ENCODE measurements at regions not wholly inside any gene's neighbourhood (a gene's known extent, or its start where the extent isn't known, plus 50 kb on each side); places are given as distances from the start of the nearest gene placed in this dataset.

GRCh38 chr6:94251878-94252277 is 832.5 kb upstream of the EPHA7 start:
- TF ChIP-seq, protein P1, sequence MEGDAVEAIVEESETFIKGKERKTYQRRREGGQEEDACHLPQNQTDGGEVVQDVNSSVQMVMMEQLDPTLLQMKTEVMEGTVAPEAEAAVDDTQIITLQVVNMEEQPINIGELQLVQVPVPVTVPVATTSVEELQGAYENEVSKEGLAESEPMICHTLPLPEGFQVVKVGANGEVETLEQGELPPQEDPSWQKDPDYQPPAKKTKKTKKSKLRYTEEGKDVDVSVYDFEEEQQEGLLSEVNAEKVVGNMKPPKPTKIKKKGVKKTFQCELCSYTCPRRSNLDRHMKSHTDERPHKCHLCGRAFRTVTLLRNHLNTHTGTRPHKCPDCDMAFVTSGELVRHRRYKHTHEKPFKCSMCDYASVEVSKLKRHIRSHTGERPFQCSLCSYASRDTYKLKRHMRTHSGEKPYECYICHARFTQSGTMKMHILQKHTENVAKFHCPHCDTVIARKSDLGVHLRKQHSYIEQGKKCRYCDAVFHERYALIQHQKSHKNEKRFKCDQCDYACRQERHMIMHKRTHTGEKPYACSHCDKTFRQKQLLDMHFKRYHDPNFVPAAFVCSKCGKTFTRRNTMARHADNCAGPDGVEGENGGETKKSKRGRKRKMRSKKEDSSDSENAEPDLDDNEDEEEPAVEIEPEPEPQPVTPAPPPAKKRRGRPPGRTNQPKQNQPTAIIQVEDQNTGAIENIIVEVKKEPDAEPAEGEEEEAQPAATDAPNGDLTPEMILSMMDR (IDR thresholded peaks at IDR 0.05) = no peak
- no peak for TF ChIP-seq POLR2A (IDR thresholded peaks at IDR 0.05)
